ENCODE measurements at regions not wholly inside any gene's neighbourhood (a gene's known extent, or its start where the extent isn't known, plus 50 kb on each side); places are given as distances from the start of the nearest gene placed in this dataset.

DNA sequence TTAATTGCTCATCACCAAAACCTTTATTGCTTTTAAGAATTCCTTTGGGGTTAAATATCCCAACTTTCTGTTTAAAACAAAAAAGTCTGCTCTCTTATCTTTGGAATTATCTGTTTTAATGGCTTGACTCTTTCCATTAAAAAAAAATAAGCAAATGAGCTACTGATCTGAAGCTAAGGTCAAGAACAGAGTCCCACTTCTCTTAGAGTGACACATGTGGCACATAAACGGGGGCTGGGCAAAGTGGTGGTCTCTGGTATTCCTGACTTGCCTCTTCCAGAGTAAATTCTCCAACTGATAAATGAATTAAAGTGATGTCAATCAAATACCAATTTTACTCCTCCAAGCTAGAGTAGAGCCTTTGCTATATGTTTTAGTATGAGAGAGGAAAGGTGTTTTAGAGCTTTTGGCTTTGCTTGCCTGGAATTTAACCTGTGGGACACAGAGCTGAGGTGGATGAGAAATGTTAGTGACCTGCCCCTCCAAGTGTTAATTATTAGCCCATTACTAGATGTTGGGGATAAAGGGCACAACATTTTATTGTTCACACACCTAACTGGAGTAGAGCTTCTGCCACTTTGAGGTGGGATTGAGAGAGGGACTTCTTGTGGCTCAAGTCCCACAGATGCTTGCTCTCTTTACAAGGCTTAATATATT, 864.0 kb downstream of the LRRIQ3 start:
- Histone ChIP-seq H3K4me3 (ENCODE audit: low read length) (no peak overlapping the region), H3K9me3 (ENCODE audit: control insufficient read depth, low read length) (no peaks in the 10 kb centered on the region), H3K9ac (ENCODE audit: extremely low read depth, low read length, poor library complexity, severe bottlenecking) (no peak overlapping the region), H3K27me3 (ENCODE audit: control insufficient read depth, insufficient read depth, low read length, poor library complexity, severe bottlenecking) (no peaks in the 10 kb centered on the region), H3K27ac (ENCODE audit: low read depth, low read length) (no peak overlapping the region), H3K36me3 (ENCODE audit: control insufficient read depth, insufficient read depth, low read length) (no peaks in the 10 kb centered on the region), H3K4me1 (ENCODE audit: control insufficient read depth, insufficient read depth, low read length) (no peaks in the 10 kb centered on the region)
- Mint-ChIP-seq H3K27me3 (ENCODE audit: insufficient read depth) (no peaks in the 10 kb centered on the region), H3K9me3 (peaks cover 13% of the 10 kb centered on the region), H3K4me3 (no peak overlapping the region), H3K27ac (no peak overlapping the region), H3K36me3 (ENCODE audit: low read depth) (no peaks in the 10 kb centered on the region), H3K4me1 (no peaks in the 10 kb centered on the region)
- TF ChIP-seq, protein P1, sequence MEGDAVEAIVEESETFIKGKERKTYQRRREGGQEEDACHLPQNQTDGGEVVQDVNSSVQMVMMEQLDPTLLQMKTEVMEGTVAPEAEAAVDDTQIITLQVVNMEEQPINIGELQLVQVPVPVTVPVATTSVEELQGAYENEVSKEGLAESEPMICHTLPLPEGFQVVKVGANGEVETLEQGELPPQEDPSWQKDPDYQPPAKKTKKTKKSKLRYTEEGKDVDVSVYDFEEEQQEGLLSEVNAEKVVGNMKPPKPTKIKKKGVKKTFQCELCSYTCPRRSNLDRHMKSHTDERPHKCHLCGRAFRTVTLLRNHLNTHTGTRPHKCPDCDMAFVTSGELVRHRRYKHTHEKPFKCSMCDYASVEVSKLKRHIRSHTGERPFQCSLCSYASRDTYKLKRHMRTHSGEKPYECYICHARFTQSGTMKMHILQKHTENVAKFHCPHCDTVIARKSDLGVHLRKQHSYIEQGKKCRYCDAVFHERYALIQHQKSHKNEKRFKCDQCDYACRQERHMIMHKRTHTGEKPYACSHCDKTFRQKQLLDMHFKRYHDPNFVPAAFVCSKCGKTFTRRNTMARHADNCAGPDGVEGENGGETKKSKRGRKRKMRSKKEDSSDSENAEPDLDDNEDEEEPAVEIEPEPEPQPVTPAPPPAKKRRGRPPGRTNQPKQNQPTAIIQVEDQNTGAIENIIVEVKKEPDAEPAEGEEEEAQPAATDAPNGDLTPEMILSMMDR (conservative IDR thresholded peaks at IDR 0.05): no peak
- DNase-seq: no peak
- 95% methylated on average over 1 of the region's 1 CpG; no CpG with 5 or more reads in 1 of the 2 experiments for WGBS, 2 experiments (ENCODE audit: insufficient coverage in 1 of 2, insufficient read length in 1 of 2)

GRCh38 chr1:73331726-73332125, 866.2 kb downstream of the LRRIQ3 start:
- H3K4me1 Mint-ChIP-seq: no peaks in the 10 kb centered on the region
- no peaks in the 10 kb centered on the region for H3K36me3 ChIP-seq (ENCODE audit: control insufficient read depth, insufficient read depth, low read length)
- no peak overlapping the region for H3K4me3 Mint-ChIP-seq
- H3K4me3 ChIP-seq (ENCODE audit: low read length): no peak overlapping the region
- DNase-seq: no peak
- H3K9me3 ChIP-seq (ENCODE audit: control insufficient read depth, low read length): no peaks in the 10 kb centered on the region
- TF ChIP-seq, protein P1 (conservative IDR thresholded peaks at IDR 0.05): no peak
- H3K9me3 Mint-ChIP-seq: peaks cover 13% of the 10 kb centered on the region
- no peak overlapping the region for H3K9ac ChIP-seq (ENCODE audit: extremely low read depth, low read length, poor library complexity, severe bottlenecking)
- WGBS, 2 experiments (ENCODE audit: insufficient coverage in 1 of 2, insufficient read length in 1 of 2): 100% methylated on average over 1 of the region's 1 CpG; no CpG with 5 or more reads in 1 of the 2 experiments
- no peaks in the 10 kb centered on the region for H3K36me3 Mint-ChIP-seq (ENCODE audit: low read depth)
- no peaks in the 10 kb centered on the region for H3K27me3 Mint-ChIP-seq (ENCODE audit: insufficient read depth)
- no peaks in the 10 kb centered on the region for H3K4me1 ChIP-seq (ENCODE audit: control insufficient read depth, insufficient read depth, low read length)
- no peak overlapping the region for H3K27ac Mint-ChIP-seq
- H3K27me3 ChIP-seq (ENCODE audit: control insufficient read depth, insufficient read depth, low read length, poor library complexity, severe bottlenecking): no peaks in the 10 kb centered on the region
- no peak overlapping the region for H3K27ac ChIP-seq (ENCODE audit: low read depth, low read length)

DNA sequence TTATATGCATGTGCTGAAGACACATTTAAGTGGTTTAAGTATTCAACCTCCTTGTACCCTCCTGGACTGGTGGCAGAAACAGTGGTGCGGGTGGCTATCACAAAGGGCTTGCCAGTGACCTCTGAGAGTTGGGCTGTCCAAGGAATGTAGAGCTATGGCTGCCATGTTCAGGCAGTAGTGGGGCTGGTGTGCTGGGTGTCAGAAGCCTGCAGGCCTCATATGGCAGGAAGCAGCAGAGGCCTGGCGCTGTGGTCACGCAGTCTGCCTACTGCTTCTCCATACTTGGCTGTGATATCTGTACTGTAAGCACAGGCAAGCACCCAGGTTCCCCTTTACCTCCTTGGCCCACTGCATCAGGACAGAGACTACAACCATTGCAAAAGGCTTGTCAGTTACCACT, 870.0 kb downstream of the LRRIQ3 start:
- 90% methylated on average over 2 to 3 of the region's 3 CpGs for WGBS, 2 experiments (ENCODE audit: insufficient coverage in 1 of 2, insufficient read length in 1 of 2)
- H3K4me1 Mint-ChIP-seq: no peaks in the 10 kb centered on the region
- H3K4me3 Mint-ChIP-seq: no peak overlapping the region
- no peak overlapping the region for H3K9ac ChIP-seq (ENCODE audit: extremely low read depth, low read length, poor library complexity, severe bottlenecking)
- H3K27ac Mint-ChIP-seq: no peak overlapping the region
- no peaks in the 10 kb centered on the region for H3K27me3 ChIP-seq (ENCODE audit: control insufficient read depth, insufficient read depth, low read length, poor library complexity, severe bottlenecking)
- no peak overlapping the region for H3K4me3 ChIP-seq (ENCODE audit: low read length)
- no peaks in the 10 kb centered on the region for H3K36me3 Mint-ChIP-seq (ENCODE audit: low read depth)
- no peak for DNase-seq
- no peak overlapping the region for H3K27ac ChIP-seq (ENCODE audit: low read depth, low read length)
- no peaks in the 10 kb centered on the region for H3K36me3 ChIP-seq (ENCODE audit: control insufficient read depth, insufficient read depth, low read length)
- no peaks in the 10 kb centered on the region for H3K27me3 Mint-ChIP-seq (ENCODE audit: insufficient read depth)
- no peaks in the 10 kb centered on the region for H3K4me1 ChIP-seq (ENCODE audit: control insufficient read depth, insufficient read depth, low read length)
- peaks cover 14% of the 10 kb centered on the region for H3K9me3 Mint-ChIP-seq
- H3K9me3 ChIP-seq (ENCODE audit: control insufficient read depth, low read length): no peaks in the 10 kb centered on the region
- TF ChIP-seq, protein P1 (conservative IDR thresholded peaks at IDR 0.05): no peak

Measured in endodermal cell (in vitro differentiated cells).